HepG2 (cell line): ENCODE measurements at regions not wholly inside any gene's neighbourhood (a gene's known extent, or its start where the extent isn't known, plus 50 kb on each side); places are given as distances from the start of the nearest gene placed in this dataset.

Source experiments
- ATAC-seq: fragments of 200-7000 bp; cut with Tn5 transposase; 3 replicates; pipeline ENCODE4 v1.9.1; 2020; ENCODE audit warnings: mild to moderate bottlenecking, moderate library complexity
- BruUV-seq: library from RNA; stranded (reverse); fragments of 400-500 nt; replicated peaks from 2 replicates; lab custom pipeline; 2021; lab: Mats Ljungman, UMichigan
- CTCF ChIA-PET: fragments of 300-600 bp; formaldehyde crosslinking; extraction: SDS; loops from one replicate; lab custom pipeline; 2021; ENCODE audit warnings: low total read pairs, inconsistent platforms, low intra/inter-chr PET ratio; lab: Yijun Ruan, JAX
- POLR2A ChIA-PET: fragments of 350-600 bp; sonication (Branson Sonifier 250); formaldehyde crosslinking; loops from one replicate; lab custom pipeline; 2020; ENCODE audit warnings: antibody characterized with exemption, inconsistent platforms; lab: Yijun Ruan, JAX
- DNase-seq: peaks from one replicate; pipeline ENCODE4 v3.0.0-alpha.2; 2015; ENCODE audit warnings: low spot score
- FAIRE-seq: peaks from 3 replicates; lab custom pipeline; 2011; peaks lifted over from hg19 to GRCh38; lab: Jason Lieb, UNC
- H2AFZ ChIP-seq: one replicate; pipeline ENCODE4 v1.6.1; 2011; ENCODE audit warnings: low read length, inconsistent platforms
- H3K27ac ChIP-seq: fragments of 300-600 bp; 3 replicates; pipeline ENCODE4 v1.8.0; 2011; ENCODE audit warnings: mixed run types, mild to moderate bottlenecking, mixed read lengths, low read length, inconsistent platforms; ENCODE audit not compliant: insufficient read depth; ENCODE audit errors: extremely low read length
- H3K27me3 ChIP-seq, 2 experiments: fragments of 200-600 bp in 1 of 2; 2 replicates in 1 of 2; 3 replicates in 1 of 2; pipeline versions ENCODE4 v1.6.0 to v1.8.0; 2011; ENCODE audit warnings: low read length in 2 of 2, mild to moderate bottlenecking in 2 of 2, moderate library complexity in 2 of 2, inconsistent platforms in 1 of 2; ENCODE audit not compliant: insufficient read depth in 2 of 2, control insufficient read depth in 1 of 2
- H3K36me3 ChIP-seq, 2 experiments: fragments of 200-600 bp in 1 of 2; replicated peaks in 1 of 2; 2 replicates in 1 of 2; 3 replicates in 1 of 2; pipeline versions ENCODE4 v1.5.1 to v1.8.0; 2011; ENCODE audit warnings: low read length in 2 of 2, inconsistent platforms in 1 of 2; ENCODE audit not compliant: insufficient read depth in 2 of 2, control insufficient read depth in 1 of 2
- H3K4me1 ChIP-seq: 2 replicates; pipeline ENCODE4 v1.5.1; 2012; ENCODE audit warnings: low read length, inconsistent platforms; ENCODE audit not compliant: insufficient read depth
- H3K4me2 ChIP-seq: 2 replicates; pipeline ENCODE4 v1.6.0; 2011; ENCODE audit warnings: low read depth, low read length, inconsistent platforms
- H3K4me3 ChIP-seq, 3 experiments: fragments of 200-600 bp in 1 of 3; sonication (generic), shearing (Covaris generic) in 1 of 3; replicated peaks in 1 of 3; 2 replicates each; pipeline ENCODE4 v1.5.1; 2011 to 2016; ENCODE audit warnings: low read length in 3 of 3, inconsistent platforms in 2 of 3, low read depth in 2 of 3, mild to moderate bottlenecking in 2 of 3, control low read depth in 1 of 3, mixed read lengths in 1 of 3; ENCODE audit not compliant: insufficient read depth in 1 of 3
- H3K79me2 ChIP-seq: one replicate; pipeline ENCODE4 v1.6.1; 2011; ENCODE audit warnings: low read length, inconsistent platforms; ENCODE audit not compliant: insufficient read depth
- H3K9ac ChIP-seq: 2 replicates; pipeline ENCODE4 v1.6.0; 2011; ENCODE audit warnings: mild to moderate bottlenecking, low read depth, low read length, inconsistent platforms; ENCODE audit not compliant: insufficient read depth
- H3K9me3 ChIP-seq: 2 replicates; pipeline ENCODE4 v1.5.1; 2012; ENCODE audit warnings: mild to moderate bottlenecking, low read length
- H4K20me1 ChIP-seq: 2 replicates; pipeline ENCODE4 v1.6.0; 2011; ENCODE audit warnings: inconsistent platforms, mild to moderate bottlenecking, low read length, moderate library complexity; ENCODE audit not compliant: insufficient read depth
- NFE2L1 ChIP-seq: sonication (generic); formaldehyde crosslinking; IDR thresholded peaks from 2 replicates; pipeline ENCODE4 v1.4.0; 2020; ENCODE audit warnings: missing genetic modification reagents, mild to moderate bottlenecking, borderline replicate concordance
- PAWR ChIP-seq: sonication (generic); formaldehyde crosslinking; IDR thresholded peaks from 2 replicates; pipeline ENCODE4 v1.4.0; 2020; ENCODE audit warnings: missing genetic modification reagents, mild to moderate bottlenecking, borderline replicate concordance
- SMARCC2 ChIP-seq: fragments of 450-650 bp; IDR thresholded peaks from 2 replicates; pipeline ENCODE4 v1.6.1; 2017; ENCODE audit warnings: antibody characterized with exemption, mild to moderate bottlenecking
- TEAD3 ChIP-seq: optimal IDR thresholded peaks from 2 replicates; pipeline ENCODE3; 2016; ENCODE audit warnings: borderline replicate concordance
- U2AF1 ChIP-seq: fragments of 200-400 bp; formaldehyde crosslinking; optimal IDR thresholded peaks from 2 replicates; pipeline ENCODE3; 2017; ENCODE audit warnings: mild to moderate bottlenecking, low read depth, low read length
- ZNF609 ChIP-seq: sonication (generic); formaldehyde crosslinking; IDR thresholded peaks from 2 replicates; pipeline ENCODE4 v1.4.0; 2020; ENCODE audit warnings: mild to moderate bottlenecking, missing genetic modification reagents, borderline replicate concordance
- ZNF615 ChIP-seq: sonication (generic); formaldehyde crosslinking; IDR thresholded peaks from 2 replicates; pipeline ENCODE4 v1.5.0; 2020; ENCODE audit warnings: mild to moderate bottlenecking, missing genetic modification reagents, borderline replicate concordance
- ZUFSP ChIP-seq: sonication (generic); formaldehyde crosslinking; IDR thresholded peaks from 2 replicates; pipeline ENCODE4 v1.9.0; 2021; ENCODE audit warnings: missing genetic modification reagents, mild to moderate bottlenecking, borderline replicate concordance
- WGBS: methylation state at CpG from one replicate; pipeline ENCODE4 v1.1.6; 2017; ENCODE audit warnings: low lambda C conversion rate; 5-methylcytosine and 5-hydroxymethylcytosine counted together
- in situ Hi-C: cut with HindIII; loops from 2 replicates; pipeline ENCODE4 v1.10.0; 2017; ENCODE audit warnings: low pct_unique_long_range_greater_than_20kb; ENCODE audit not compliant: extremely low pct_ligation_motif_present
- intact Hi-C: fragments of 100-400 bp; cut with micrococcal nuclease; formaldehyde crosslinking; loops from one replicate; pipeline ENCODE4 v1.10.0; 2022; ENCODE audit not compliant: unreplicated experiment
- TF ChIP-seq, protein P1 (sequence below): sonication (generic); formaldehyde crosslinking; IDR thresholded peaks from 2 replicates; pipeline ENCODE4 v1.5.0; 2020; ENCODE audit warnings: mild to moderate bottlenecking, missing genetic modification reagents
- TF ChIP-seq, protein P2 (sequence below): sonication (generic); formaldehyde crosslinking; IDR thresholded peaks from 2 replicates; pipeline ENCODE4 v1.5.0; 2020; ENCODE audit warnings: mild to moderate bottlenecking, missing genetic modification reagents

GRCh38 chr1:209213989-209214388 lies 369.5 kb upstream of the CAMK1G start:
- intact Hi-C loops: no loop called here
- no peaks in the 10 kb centered on the region for H4K20me1 ChIP-seq
- in situ Hi-C loops: loop anchor here (25.0 kb wide), 1 partner anchor 1202 kb away; no protein-coding TSS in a partner anchor
- H3K4me2 ChIP-seq: no peak overlapping the region
- H3K9me3 ChIP-seq: no peaks in the 10 kb centered on the region
- no peaks in the 10 kb centered on the region for H3K79me2 ChIP-seq
- WGBS: 0% methylated on average over 3 of the region's 3 CpGs
- H3K9ac ChIP-seq: no peak overlapping the region
- no peaks in the 10 kb centered on the region for H3K27me3 ChIP-seq
- ChIA-PET CTCF (no interaction called here), POLR2A (no interaction called here)
- H3K4me3 ChIP-seq: no peak overlapping the region
- ATAC-seq (no peak), FAIRE-seq (no peak), DNase-seq (no peak)
- no peaks in the 10 kb centered on the region for H3K36me3 ChIP-seq
- BruUV-seq: no TSS peak
- no peaks in the 10 kb centered on the region for H3K4me1 ChIP-seq
- TF ChIP-seq ZUFSP (CRISPR knock-in tag) (no peak), SMARCC2 (no peak), TEAD3 (CRISPR knock-in tag) (no peak), NFE2L1 (CRISPR knock-in tag) (no peak), ZNF609 (CRISPR knock-in tag) (no peak), U2AF1 (no peak), ZNF615 (CRISPR knock-in tag) (no peak), PAWR (no peak)
- TF ChIP-seq, protein P1, sequence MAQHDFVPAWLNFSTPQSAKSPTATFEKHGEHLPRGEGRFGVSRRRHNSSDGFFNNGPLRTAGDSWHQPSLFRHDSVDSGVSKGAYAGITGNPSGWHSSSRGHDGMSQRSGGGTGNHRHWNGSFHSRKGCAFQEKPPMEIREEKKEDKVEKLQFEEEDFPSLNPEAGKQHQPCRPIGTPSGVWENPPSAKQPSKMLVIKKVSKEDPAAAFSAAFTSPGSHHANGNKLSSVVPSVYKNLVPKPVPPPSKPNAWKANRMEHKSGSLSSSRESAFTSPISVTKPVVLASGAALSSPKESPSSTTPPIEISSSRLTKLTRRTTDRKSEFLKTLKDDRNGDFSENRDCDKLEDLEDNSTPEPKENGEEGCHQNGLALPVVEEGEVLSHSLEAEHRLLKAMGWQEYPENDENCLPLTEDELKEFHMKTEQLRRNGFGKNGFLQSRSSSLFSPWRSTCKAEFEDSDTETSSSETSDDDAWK: no peak
- TF ChIP-seq, protein P2, sequence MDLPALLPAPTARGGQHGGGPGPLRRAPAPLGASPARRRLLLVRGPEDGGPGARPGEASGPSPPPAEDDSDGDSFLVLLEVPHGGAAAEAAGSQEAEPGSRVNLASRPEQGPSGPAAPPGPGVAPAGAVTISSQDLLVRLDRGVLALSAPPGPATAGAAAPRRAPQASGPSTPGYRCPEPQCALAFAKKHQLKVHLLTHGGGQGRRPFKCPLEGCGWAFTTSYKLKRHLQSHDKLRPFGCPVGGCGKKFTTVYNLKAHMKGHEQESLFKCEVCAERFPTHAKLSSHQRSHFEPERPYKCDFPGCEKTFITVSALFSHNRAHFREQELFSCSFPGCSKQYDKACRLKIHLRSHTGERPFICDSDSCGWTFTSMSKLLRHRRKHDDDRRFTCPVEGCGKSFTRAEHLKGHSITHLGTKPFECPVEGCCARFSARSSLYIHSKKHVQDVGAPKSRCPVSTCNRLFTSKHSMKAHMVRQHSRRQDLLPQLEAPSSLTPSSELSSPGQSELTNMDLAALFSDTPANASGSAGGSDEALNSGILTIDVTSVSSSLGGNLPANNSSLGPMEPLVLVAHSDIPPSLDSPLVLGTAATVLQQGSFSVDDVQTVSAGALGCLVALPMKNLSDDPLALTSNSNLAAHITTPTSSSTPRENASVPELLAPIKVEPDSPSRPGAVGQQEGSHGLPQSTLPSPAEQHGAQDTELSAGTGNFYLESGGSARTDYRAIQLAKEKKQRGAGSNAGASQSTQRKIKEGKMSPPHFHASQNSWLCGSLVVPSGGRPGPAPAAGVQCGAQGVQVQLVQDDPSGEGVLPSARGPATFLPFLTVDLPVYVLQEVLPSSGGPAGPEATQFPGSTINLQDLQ (CRISPR knock-in tag): no peak
- no peak overlapping the region for H2AFZ ChIP-seq
- H3K27ac ChIP-seq: no peak overlapping the region
